ENCODE measurements at regions not wholly inside any gene's neighbourhood (a gene's known extent, or its start where the extent isn't known, plus 50 kb on each side); places are given as distances from the start of the nearest gene placed in this dataset.
"Not testable (repeated sequence)": the region's sequence is repeated elsewhere in the genome, so short reads cannot be mapped to it uniquely, and the experiment has no call there.

- no peak for DNase-seq
These were observed 71.0 kb upstream of the SLC1A3 start for GRCh38 chr5:36535378-36535777.

GRCh38 chr5:36535859-36536615 lies 70.4 kb upstream of the SLC1A3 start:
- no peak for DNase-seq

- no peak for DNase-seq
These were observed 69.8 kb upstream of the SLC1A3 start for GRCh38 chr5:36536616-36537005.

GRCh38 chr5:36537724-36538123 lies 68.7 kb upstream of the SLC1A3 start:
- no peak for DNase-seq

GRCh38 chr5:36552651-36553393 lies 53.6 kb upstream of the SLC1A3 start:
- DNase-seq, result no peak

GRCh38 chr5:36555035-36555434 lies 51.4 kb upstream of the SLC1A3 start:
- not testable (repeated sequence) for DNase-seq

All from stimulated activated CD4-positive, alpha-beta T cell treated with anti-CD3 and anti-CD28 coated beads, Interleukin-1b, Interleukin-23, amount 100 ng/mL, for 48 hours (primary cell).